Activated CD4-positive, alpha-beta T cell treated with anti-CD3 and anti-CD28 coated beads, Interleukin-2, amount 10 ng/mL, durations not matched to agents 7 days and 5 days (primary cell): ENCODE measurements at regions not wholly inside any gene's neighbourhood (a gene's known extent, or its start where the extent isn't known, plus 50 kb on each side); places are given as distances from the start of the nearest gene placed in this dataset.
A peak's percentile ranks its signal among the peaks of the same experiment; 100 is the strongest.

Experiments used
- CTCF ChIA-PET: fragments of 350-600 bp; sonication (Branson Sonifier 250); formaldehyde crosslinking; loops from one replicate; lab custom pipeline; 2021; ENCODE audit warnings: antibody characterized with exemption; lab: Charles Lee
- POLR2A ChIA-PET: fragments of 350-600 bp; sonication (Branson Sonifier 250); formaldehyde crosslinking; loops from one replicate; lab custom pipeline; 2021; ENCODE audit warnings: antibody characterized with exemption; lab: Charles Lee
- DNase-seq: peaks from one replicate; pipeline ENCODE4 v3.0.0-alpha.2; 2020
- H3K27ac Mint-ChIP-seq: one replicate; pipeline ENCODE4 v1.8.0; 2021; ENCODE audit warnings: mild to moderate bottlenecking, moderate library complexity, mixed read lengths
- H3K27me3 Mint-ChIP-seq: one replicate; pipeline ENCODE4 v1.8.0; 2021; ENCODE audit warnings: mixed read lengths
- H3K36me3 Mint-ChIP-seq: one replicate; pipeline ENCODE4 v1.8.0; 2021; ENCODE audit warnings: low read depth, mixed read lengths
- H3K4me1 Mint-ChIP-seq: one replicate; pipeline ENCODE4 v1.8.0; 2021; ENCODE audit warnings: mixed read lengths
- H3K4me3 Mint-ChIP-seq: one replicate; pipeline ENCODE4 v1.8.0; 2021; ENCODE audit warnings: mild to moderate bottlenecking, moderate library complexity, mixed read lengths
- H3K9me3 Mint-ChIP-seq: one replicate; pipeline ENCODE4 v1.8.0; 2021; ENCODE audit warnings: mixed read lengths

GRCh38 chr20:39893003-39893685, 795.9 kb downstream of the MAFB start:
- no peak overlapping the region for H3K27ac Mint-ChIP-seq
- H3K9me3 Mint-ChIP-seq: no peaks in the 10 kb centered on the region
- no peaks in the 10 kb centered on the region for H3K36me3 Mint-ChIP-seq
- H3K4me3 Mint-ChIP-seq: no peak overlapping the region
- ChIA-PET POLR2A (no interaction called here), CTCF (no interaction called here)
- no peaks in the 10 kb centered on the region for H3K27me3 Mint-ChIP-seq
- H3K4me1 Mint-ChIP-seq: no peaks in the 10 kb centered on the region
- DNase-seq: no peak

- Mint-ChIP-seq H3K27me3 (no peaks in the 10 kb centered on the region), H3K4me1 (no peaks in the 10 kb centered on the region), H3K4me3 (no peak overlapping the region), H3K9me3 (no peaks in the 10 kb centered on the region), H3K36me3 (no peaks in the 10 kb centered on the region), H3K27ac (no peak overlapping the region)
- no peak for DNase-seq
- ChIA-PET POLR2A (no interaction called here), CTCF (no interaction called here)
Observed at GRCh38 chr20:39890697-39891096, 798.3 kb downstream of the MAFB start.

GRCh38 chr20:39888310-39888709, 800.7 kb downstream of the MAFB start:
- no peak for DNase-seq
- CTCF ChIA-PET: no interaction called here
- H3K4me1 Mint-ChIP-seq: no peaks in the 10 kb centered on the region
- H3K4me3 Mint-ChIP-seq: no peak overlapping the region
- H3K36me3 Mint-ChIP-seq: no peaks in the 10 kb centered on the region
- H3K27me3 Mint-ChIP-seq: no peaks in the 10 kb centered on the region
- POLR2A ChIA-PET: no interaction called here
- H3K9me3 Mint-ChIP-seq: no peaks in the 10 kb centered on the region
- no peak overlapping the region for H3K27ac Mint-ChIP-seq

- H3K27ac Mint-ChIP-seq: no peak overlapping the region
- H3K27me3 Mint-ChIP-seq: no peaks in the 10 kb centered on the region
- H3K4me3 Mint-ChIP-seq: no peak overlapping the region
- no peaks in the 10 kb centered on the region for H3K9me3 Mint-ChIP-seq
- no peaks in the 10 kb centered on the region for H3K4me1 Mint-ChIP-seq
- ChIA-PET POLR2A (no interaction called here), CTCF (no interaction called here)
- DNase-seq: no peak
- no peaks in the 10 kb centered on the region for H3K36me3 Mint-ChIP-seq
Observed at GRCh38 chr20:39886650-39887190, 802.3 kb downstream of the MAFB start.

- no peaks in the 10 kb centered on the region for H3K36me3 Mint-ChIP-seq
- no peaks in the 10 kb centered on the region for H3K9me3 Mint-ChIP-seq
- ChIA-PET CTCF (no interaction called here), POLR2A (no interaction called here)
- peak; percentile 6 for DNase-seq
- H3K4me1 Mint-ChIP-seq: no peaks in the 10 kb centered on the region
- H3K27ac Mint-ChIP-seq: no peak overlapping the region
- no peak overlapping the region for H3K4me3 Mint-ChIP-seq
- H3K27me3 Mint-ChIP-seq: no peaks in the 10 kb centered on the region
Observed at GRCh38 chr20:39885975-39886649, 802.9 kb downstream of the MAFB start.

GRCh38 chr20:39882806-39883205, 806.2 kb downstream of the MAFB start:
- Mint-ChIP-seq H3K4me3 (no peak overlapping the region), H3K27ac (no peak overlapping the region), H3K36me3 (no peaks in the 10 kb centered on the region), H3K4me1 (no peaks in the 10 kb centered on the region), H3K27me3 (no peaks in the 10 kb centered on the region), H3K9me3 (peaks cover 2% of the 10 kb centered on the region)
- ChIA-PET CTCF (no interaction called here), POLR2A (no interaction called here)
- no peak for DNase-seq

GRCh38 chr20:39880890-39881289, 808.1 kb downstream of the MAFB start:
- no peak for DNase-seq
- H3K36me3 Mint-ChIP-seq: no peaks in the 10 kb centered on the region
- no peaks in the 10 kb centered on the region for H3K4me1 Mint-ChIP-seq
- CTCF ChIA-PET: interaction anchor here (0.6 kb wide), 1 partner anchor 278 kb away, joined by 3 read pairs; no protein-coding TSS in a partner anchor
- H3K4me3 Mint-ChIP-seq: no peak overlapping the region
- H3K9me3 Mint-ChIP-seq: peaks cover 2% of the 10 kb centered on the region
- POLR2A ChIA-PET: no interaction called here
- no peak overlapping the region for H3K27ac Mint-ChIP-seq
- H3K27me3 Mint-ChIP-seq: no peaks in the 10 kb centered on the region

- no peak for DNase-seq
- H3K4me3 Mint-ChIP-seq: no peak overlapping the region
- POLR2A ChIA-PET: no interaction called here
- H3K27ac Mint-ChIP-seq: no peak overlapping the region
- no peaks in the 10 kb centered on the region for H3K36me3 Mint-ChIP-seq
- CTCF ChIA-PET: no interaction called here
- peaks cover 2% of the 10 kb centered on the region for H3K9me3 Mint-ChIP-seq
- H3K4me1 Mint-ChIP-seq: no peaks in the 10 kb centered on the region
- H3K27me3 Mint-ChIP-seq: no peaks in the 10 kb centered on the region
Observed at GRCh38 chr20:39879296-39879695, 809.7 kb downstream of the MAFB start.

GRCh38 chr20:39878809-39879208, 810.2 kb downstream of the MAFB start:
- DNase-seq: no peak
- Mint-ChIP-seq H3K27me3 (no peaks in the 10 kb centered on the region), H3K4me1 (no peaks in the 10 kb centered on the region), H3K9me3 (peaks cover 2% of the 10 kb centered on the region), H3K27ac (no peak overlapping the region), H3K4me3 (no peak overlapping the region), H3K36me3 (no peaks in the 10 kb centered on the region)
- CTCF ChIA-PET: interaction anchor here (0.7 kb wide), 1 partner anchor 1320 kb away, joined by 5 read pairs; no protein-coding TSS in a partner anchor
- POLR2A ChIA-PET: no interaction called here

- no peaks in the 10 kb centered on the region for H3K27me3 Mint-ChIP-seq
- H3K4me1 Mint-ChIP-seq: no peaks in the 10 kb centered on the region
- peaks cover 2% of the 10 kb centered on the region for H3K9me3 Mint-ChIP-seq
- no peak for DNase-seq
- no peaks in the 10 kb centered on the region for H3K36me3 Mint-ChIP-seq
- no peak overlapping the region for H3K27ac Mint-ChIP-seq
- no peak overlapping the region for H3K4me3 Mint-ChIP-seq
- CTCF ChIA-PET: interaction anchor here (0.7 kb wide), 1 partner anchor 1320 kb away, joined by 5 read pairs; no protein-coding TSS in a partner anchor
- POLR2A ChIA-PET: no interaction called here
Observed at GRCh38 chr20:39878320-39878719, 810.7 kb downstream of the MAFB start.

GRCh38 chr20:39877788-39878187, 811.2 kb downstream of the MAFB start:
- Mint-ChIP-seq H3K27me3 (no peaks in the 10 kb centered on the region), H3K4me3 (no peak overlapping the region), H3K36me3 (no peaks in the 10 kb centered on the region), H3K4me1 (no peaks in the 10 kb centered on the region), H3K27ac (no peak overlapping the region), H3K9me3 (peaks cover 2% of the 10 kb centered on the region)
- no peak for DNase-seq
- CTCF ChIA-PET: no interaction called here
- POLR2A ChIA-PET: no interaction called here

- CTCF ChIA-PET: no interaction called here
Observed at GRCh38 chr20:39876976-39877635, 811.9 kb downstream of the MAFB start.

GRCh38 chr20:39875492-39876110, 813.4 kb downstream of the MAFB start:
- Mint-ChIP-seq H3K27me3 (no peaks in the 10 kb centered on the region), H3K9me3 (no peaks in the 10 kb centered on the region), H3K4me1 (no peaks in the 10 kb centered on the region), H3K4me3 (no peak overlapping the region), H3K36me3 (no peaks in the 10 kb centered on the region), H3K27ac (no peak overlapping the region)
- ChIA-PET CTCF (no interaction called here), POLR2A (no interaction called here)
- no peak for DNase-seq

More at GRCh38 chr20:39876976-39877635, 811.9 kb downstream of the MAFB start:
- POLR2A ChIA-PET: no interaction called here
- Mint-ChIP-seq H3K36me3 (no peaks in the 10 kb centered on the region), H3K4me1 (no peaks in the 10 kb centered on the region), H3K4me3 (no peak overlapping the region), H3K9me3 (peaks cover 2% of the 10 kb centered on the region), H3K27ac (no peak overlapping the region), H3K27me3 (no peaks in the 10 kb centered on the region)
- no peak for DNase-seq
